ENCODE measurements at regions not wholly inside any gene's neighbourhood (a gene's known extent, or its start where the extent isn't known, plus 50 kb on each side); places are given as distances from the start of the nearest gene placed in this dataset.
A peak's percentile ranks its signal among the peaks of the same experiment; 100 is the strongest.
"Not testable (repeated sequence)": the region's sequence is repeated elsewhere in the genome, so short reads cannot be mapped to it uniquely, and the experiment has no call there.

GRCh38 chr5:125923958-125924357 lies 499.3 kb upstream of the GRAMD2B start:
- not testable (repeated sequence) for DNase-seq

- no peak for DNase-seq
These were observed 497.0 kb upstream of the GRAMD2B start for GRCh38 chr5:125926172-125926571.

- no peak for DNase-seq
These were observed 494.5 kb upstream of the GRAMD2B start for GRCh38 chr5:125928663-125929062.

DNA sequence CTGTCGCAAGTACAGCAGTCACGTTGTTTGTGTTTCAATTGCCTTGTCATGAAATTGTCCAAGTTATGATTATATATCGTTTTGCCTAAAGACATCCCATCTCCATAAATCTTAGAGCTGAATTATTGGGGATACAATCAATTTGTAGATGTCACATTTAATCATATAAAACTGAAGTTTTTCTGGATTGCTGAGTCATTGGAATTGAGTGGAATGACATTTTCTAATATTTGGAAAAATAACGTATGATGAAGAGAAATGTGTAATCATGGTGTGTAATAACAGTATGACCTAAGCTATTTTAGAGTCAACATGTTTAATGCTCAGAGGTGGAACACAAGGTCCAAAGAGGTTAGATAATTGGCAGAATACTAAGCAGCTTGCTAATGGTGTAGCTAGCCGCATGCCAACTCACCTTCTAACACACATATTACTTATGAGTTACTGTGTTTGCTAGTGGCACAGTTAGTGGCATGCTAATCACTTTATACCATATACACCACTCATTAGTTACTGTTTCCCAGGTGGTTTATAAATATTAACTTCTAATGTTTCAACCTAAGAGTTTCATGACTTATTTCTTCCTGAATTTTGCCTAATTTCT lies 473.1 kb upstream of the GRAMD2B start:
- no peak for DNase-seq

GRCh38 chr5:125961150-125961549 lies 462.1 kb upstream of the GRAMD2B start:
- DNase-seq, result no peak

DNA sequence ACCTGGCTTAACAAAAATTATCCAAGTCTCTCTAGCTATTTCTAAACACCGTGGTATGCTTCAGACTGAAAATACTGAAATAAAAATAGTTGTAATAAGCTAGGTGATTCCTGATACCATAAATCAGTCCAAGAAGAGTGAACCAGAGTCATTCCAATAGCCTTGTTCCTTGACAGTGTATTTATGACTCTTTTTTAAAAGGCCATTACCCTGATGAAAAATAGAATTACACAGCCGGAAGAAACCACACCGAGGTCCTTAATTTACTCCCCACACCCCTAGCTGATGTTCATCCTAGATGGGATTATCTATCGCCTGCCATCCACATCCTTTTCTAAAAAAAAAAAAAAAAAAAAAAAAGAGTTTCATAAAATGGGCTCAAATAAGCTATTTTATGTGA lies 457.6 kb upstream of the GRAMD2B start:
- no peak for DNase-seq

GRCh38 chr5:125967576-125967975 lies 455.6 kb upstream of the GRAMD2B start:
- no peak for DNase-seq

DNA sequence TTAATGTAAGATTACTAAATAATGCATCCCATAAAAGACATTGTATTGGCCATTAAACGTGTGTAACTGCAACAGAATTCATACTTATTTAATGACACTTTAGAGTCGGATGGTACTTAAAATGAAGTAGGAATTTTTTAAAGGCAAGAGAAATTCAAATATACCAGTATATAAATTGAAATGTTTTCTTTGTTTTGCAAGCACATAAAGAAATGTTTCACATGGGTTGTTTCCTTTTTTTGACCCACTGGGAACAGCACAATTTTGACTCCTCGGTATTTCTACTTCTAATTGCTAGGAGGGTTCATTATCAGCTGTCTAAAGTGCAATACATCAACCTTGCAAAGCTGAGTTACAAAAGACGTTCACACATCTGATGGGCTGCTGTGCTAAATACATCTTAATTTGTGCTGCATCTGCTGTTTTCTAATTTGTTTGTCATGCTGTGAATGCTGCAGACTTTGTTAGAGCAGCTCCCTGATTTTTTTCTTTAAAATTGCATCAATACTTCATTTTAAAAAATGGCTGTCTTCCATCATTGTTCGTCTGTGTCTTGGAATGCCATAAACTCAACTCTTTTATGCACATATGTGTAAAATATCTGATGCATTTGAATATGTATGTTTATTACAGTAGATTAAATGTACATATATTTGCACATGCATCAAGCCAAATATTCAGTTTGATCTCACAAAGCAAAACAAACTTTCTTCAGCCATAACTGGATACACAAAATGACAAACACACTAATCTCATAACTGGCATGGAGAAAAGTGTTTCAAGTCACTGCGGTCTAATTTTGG lies 454.0 kb upstream of the GRAMD2B start:
- DNase-seq, result no peak

DNA sequence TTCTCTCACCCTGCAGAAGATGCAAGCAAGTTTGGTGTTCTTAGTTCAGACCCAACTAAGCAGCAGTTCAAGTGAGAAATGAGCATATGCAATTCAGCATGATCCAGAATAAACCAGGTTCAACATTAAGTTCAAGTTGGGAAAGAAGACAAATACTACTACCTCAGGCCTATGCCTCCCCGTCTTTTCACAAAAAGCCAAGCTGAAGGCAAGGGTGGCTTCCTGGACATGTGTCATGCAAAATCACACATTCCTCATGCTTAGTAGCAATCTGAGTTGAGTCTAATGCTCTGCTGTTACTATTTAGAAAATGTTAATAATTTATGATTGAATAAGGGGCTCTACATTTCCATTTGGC lies 453.4 kb upstream of the GRAMD2B start:
- no peak for DNase-seq

DNA sequence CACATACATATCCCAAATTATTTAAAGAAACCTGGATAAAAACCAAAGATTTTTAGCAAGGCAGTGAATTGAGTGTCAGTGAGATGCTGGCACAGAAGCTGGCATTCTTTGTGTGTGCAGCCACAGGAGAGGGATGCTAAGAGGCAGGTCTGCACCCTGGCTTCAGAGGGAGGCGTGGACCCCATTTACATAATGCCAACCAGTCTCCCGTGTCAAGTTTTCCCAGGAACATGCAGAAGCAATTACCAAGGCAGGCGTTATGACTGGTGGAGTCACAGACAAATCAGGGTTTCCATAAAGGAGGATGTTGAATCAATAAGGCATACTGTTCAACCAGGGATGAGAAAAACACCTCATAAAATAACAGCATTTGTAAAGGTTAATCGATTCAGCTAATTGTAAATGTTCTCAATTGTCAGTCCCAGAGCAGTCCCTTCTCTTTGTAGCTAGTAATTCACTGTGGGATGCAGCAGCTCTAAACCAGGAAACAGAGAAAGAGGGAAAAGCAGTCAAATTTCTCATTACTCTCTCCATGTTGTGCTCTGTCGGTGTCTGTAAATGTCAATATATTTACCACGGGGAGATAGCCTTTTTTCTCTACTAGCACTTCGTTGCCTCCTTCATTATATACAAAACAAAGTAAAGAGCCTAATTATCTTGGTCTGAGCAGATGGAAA lies 452.4 kb upstream of the GRAMD2B start:
- no peak for DNase-seq

DNA sequence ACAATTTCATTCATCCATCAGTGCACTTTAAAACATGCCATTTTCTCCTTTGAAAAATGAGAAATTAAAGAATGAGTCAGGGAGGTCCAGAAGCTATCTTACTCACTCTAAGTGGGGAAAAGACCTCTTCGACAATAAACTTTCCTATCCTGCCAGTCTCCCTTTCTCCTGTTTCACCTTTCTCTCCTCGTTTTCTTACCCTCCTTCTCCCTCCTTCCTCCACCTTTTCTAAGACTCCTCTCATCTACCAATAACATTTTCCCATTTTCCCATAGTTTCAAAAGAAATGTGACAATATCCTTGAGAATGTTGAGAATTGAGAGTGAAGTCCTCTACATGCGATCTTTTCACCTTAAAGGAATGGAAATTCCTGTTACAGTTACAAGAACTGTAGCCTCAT lies 450.5 kb upstream of the GRAMD2B start:
- no peak for DNase-seq

DNA sequence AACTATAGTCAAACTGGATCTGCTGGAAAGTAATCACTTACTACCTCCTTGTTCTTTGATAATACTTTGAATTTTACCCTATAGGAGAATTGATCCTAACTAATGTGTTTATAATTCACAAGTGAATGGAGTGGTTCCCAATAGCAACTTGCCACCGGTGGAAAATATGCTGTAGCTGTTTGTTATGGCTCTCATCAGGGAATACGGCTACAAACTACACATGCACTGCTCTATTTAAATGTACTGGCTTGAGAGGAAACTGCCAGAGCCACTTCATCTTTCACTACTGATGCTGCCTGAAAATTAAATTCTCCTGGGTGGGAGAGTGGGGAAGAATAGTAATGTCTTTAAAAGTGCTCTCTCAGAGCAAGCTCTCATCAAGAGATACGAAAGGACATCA lies 448.5 kb upstream of the GRAMD2B start:
- DNase-seq, result no peak

DNA sequence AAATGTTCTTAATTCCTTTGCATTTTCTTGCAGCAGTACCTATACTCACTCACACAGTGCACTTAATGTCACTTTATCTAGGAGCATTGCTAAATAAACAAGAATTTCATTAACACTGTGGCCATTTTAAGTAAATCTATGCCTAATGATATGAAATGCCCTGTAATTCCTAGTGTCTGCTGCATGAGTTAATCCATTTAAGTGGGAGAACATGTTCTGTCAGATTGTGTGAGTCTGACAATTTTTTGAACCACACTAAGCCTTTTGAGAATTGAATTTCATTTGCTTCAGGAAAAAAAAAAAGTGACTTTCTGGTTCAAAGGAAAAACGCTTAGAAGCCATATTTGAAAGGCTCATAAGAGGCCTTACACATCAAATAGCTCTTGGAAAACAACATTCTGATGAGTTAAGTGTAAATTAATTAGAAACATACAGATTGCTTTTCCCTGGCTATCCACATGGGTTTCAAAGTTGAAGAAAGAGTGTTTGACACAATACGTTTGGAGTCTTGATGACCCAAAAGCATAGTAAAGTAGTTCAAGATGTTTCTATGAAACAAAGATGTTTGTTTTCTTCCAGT lies 446.7 kb upstream of the GRAMD2B start:
- no peak for DNase-seq

- no peak for DNase-seq
These were observed 445.2 kb upstream of the GRAMD2B start for GRCh38 chr5:125978015-125978414.

GRCh38 chr5:125979636-125980035 lies 443.6 kb upstream of the GRAMD2B start:
- no peak for DNase-seq

DNA sequence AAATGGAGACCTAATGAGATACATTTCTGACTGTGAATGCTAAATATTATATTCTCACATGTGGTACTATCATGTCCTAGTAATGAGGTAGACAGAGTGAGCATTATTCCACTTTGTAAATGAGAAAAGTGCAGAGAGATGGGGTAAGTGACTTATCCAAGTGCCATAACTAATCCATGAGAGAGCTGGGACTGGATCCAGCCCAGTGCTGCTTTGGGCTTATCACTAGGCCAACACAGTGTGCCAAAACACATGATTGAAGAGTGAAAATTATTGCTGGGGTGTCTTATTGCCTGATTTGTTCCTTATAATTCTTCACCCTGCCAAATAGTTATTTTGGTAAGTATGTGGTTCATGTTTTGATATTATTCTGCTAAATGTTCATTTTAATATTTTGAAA lies 442.2 kb upstream of the GRAMD2B start:
- no peak for DNase-seq

GRCh38 chr5:125987677-125988255 lies 435.4 kb upstream of the GRAMD2B start:
- DNase-seq, result no peak

GRCh38 chr5:125992050-125992449 lies 431.2 kb upstream of the GRAMD2B start:
- no peak for DNase-seq

DNA sequence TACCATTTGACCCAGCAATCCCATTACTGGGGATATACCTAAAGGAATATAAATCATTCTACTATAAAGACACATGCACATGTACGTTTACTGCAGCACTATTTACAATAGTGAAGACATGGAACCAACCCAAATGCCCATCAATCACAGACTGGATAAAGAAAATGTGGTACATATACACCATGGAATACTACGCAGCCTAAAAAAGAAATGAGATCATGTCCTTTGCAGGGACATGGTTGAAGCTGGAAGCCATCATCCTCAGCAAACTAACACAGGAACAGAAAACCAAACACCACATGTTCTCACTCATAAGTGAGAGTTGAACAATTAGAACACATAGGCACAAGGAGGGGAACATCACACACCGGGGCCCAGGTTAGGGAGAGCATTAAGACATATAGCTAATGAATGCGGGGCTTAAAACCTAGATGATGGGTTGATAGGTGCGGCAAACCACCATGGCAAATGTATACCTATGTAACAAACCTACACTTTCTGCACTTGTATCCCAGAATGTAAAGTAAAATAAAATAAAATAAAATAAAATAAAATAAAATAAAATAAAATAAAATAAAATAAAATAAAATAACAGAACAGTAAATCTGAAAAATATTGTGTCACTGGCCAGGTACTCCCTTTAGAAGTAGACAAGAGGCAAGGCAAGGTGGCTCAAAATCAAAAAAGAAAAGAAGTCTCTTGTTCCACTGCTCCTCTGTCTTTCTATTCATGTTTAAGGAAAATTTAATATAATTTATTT lies 423.8 kb upstream of the GRAMD2B start:
- not testable (repeated sequence) for DNase-seq

DNA sequence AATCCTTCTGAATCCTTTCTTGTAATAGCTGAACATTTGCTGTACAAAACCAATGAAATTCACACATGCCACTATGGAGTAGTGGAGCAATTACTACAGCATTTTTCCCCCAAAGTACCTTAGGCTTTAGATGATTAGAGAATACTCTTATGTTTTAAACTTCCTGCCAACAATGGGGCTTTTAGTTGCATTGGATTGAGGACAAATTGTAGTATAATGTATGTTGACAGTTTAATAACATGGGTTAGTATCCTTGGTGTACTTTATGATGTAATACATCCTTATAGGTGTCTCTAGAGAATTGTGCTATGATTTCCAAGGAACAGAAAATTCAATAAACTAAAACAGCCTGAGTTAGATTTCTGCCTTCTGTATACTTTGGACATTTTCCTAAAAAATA lies 422.7 kb upstream of the GRAMD2B start:
- DNase-seq, result no peak

DNA sequence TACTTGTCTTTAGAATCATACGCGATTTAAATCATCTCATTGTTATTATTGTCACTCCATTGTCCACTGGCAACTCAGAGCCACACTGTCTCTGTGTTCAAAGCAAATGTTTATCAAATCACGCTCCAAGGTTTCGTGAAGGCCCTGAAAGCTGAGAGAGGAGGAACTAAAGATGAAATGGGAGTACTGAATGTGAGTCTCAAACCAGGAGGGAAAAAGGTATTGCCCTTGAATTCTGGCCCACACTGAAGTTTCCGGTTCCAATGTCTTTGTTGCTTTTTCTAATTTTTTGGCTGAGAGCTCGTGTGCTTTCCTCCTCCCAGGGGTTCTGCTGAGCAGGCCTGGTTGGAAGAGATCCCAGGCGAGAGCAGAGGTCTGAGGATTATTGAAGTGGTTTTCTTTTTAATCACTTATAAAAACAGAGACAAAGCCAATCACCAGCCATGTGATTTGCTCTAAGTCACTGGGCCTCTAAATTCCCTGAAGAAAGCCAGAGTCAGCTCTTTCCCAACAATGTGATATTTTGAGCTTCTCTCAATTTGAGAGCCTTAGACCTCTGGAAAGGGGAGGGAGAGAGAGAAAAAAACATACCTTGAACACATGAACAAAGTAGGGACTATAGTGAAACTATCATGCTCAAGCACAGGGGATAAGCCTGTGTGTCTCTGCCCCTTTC lies 420.8 kb upstream of the GRAMD2B start:
- DNase-seq, result peak; percentile 78
